ENCODE measurements at regions not wholly inside any gene's neighbourhood (a gene's known extent, or its start where the extent isn't known, plus 50 kb on each side); places are given as distances from the start of the nearest gene placed in this dataset.

DNA sequence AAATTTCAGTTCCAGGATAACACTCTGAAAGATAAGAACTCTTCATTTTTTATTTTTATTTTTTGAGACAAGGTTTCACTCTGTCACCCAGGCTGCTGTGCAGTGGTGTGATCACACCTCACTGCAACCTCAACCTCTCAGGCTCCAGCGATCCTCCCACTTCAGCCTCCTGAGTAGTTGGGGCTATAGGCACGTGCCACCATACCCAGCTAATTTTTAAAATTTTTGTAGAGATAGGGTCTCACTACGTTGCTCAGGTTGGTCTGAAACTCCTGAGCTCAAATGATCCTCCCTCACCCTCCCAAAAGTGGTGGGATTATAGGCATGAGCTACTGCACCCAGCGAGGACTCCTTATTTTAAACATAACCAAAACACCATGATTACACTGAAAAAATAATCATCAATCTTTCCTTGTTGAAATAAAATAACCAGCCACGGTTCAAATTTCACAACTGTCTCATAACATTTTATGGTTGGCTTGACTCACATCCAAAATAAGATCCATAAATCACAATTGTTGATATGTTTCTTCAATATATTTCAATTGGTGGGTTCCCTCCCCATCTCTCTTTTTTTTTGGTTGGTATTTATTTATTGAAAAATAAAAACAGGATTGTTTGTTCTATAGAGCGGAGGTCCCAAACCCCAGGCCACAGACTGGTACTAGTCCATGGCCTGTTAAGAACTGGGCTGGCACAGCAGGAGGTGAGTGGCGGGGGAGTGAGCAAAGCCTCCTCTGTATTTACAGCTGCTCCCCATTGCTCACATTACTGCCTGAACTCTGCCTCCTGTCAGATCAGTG, 60.1 kb upstream of the FAM171A1 start:
- TF ChIP-seq, protein P1, sequence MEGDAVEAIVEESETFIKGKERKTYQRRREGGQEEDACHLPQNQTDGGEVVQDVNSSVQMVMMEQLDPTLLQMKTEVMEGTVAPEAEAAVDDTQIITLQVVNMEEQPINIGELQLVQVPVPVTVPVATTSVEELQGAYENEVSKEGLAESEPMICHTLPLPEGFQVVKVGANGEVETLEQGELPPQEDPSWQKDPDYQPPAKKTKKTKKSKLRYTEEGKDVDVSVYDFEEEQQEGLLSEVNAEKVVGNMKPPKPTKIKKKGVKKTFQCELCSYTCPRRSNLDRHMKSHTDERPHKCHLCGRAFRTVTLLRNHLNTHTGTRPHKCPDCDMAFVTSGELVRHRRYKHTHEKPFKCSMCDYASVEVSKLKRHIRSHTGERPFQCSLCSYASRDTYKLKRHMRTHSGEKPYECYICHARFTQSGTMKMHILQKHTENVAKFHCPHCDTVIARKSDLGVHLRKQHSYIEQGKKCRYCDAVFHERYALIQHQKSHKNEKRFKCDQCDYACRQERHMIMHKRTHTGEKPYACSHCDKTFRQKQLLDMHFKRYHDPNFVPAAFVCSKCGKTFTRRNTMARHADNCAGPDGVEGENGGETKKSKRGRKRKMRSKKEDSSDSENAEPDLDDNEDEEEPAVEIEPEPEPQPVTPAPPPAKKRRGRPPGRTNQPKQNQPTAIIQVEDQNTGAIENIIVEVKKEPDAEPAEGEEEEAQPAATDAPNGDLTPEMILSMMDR (IDR thresholded peaks at IDR 0.05), result no peak
- no peak for TF ChIP-seq POLR2A (IDR thresholded peaks at IDR 0.05)

Measured in Peyer's patch (tissue), 4 donors.